ENCODE measurements at regions not wholly inside any gene's neighbourhood (a gene's known extent, or its start where the extent isn't known, plus 50 kb on each side); places are given as distances from the start of the nearest gene placed in this dataset.
"Not testable (repeated sequence)": the region's sequence is repeated elsewhere in the genome, so short reads cannot be mapped to it uniquely, and the experiment has no call there.

DNA sequence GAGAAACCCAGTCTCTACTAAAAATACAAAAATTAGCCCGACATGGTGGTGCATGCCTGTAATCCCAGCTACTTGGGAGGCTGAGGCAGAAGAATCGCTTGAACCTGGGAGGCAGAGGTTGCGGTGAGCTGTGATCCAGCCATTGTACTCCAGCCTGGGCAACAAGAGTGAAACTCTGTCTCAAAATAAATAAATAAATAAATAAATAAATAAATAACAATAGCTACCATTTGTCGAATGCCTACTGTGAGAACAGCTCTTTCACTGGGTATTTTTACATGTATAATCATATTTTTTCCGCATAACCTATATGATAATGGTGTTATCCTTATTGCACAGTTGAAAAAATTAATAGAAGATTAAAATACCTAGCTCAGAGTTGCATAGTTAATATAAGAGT lies 177.4 kb downstream of the PHLDA1 start:
- not testable (repeated sequence) for TF ChIP-seq EZH2 (IDR thresholded peaks at IDR 0.05; ENCODE audit: insufficient read depth, poor library complexity, severe bottlenecking); EZH2phosphoT487 (IDR thresholded peaks at IDR 0.05; ENCODE audit: insufficient read depth, low read depth)
